Esophagus squamous epithelium (tissue), 5 donors: ENCODE measurements at regions not wholly inside any gene's neighbourhood (a gene's known extent, or its start where the extent isn't known, plus 50 kb on each side); places are given as distances from the start of the nearest gene placed in this dataset.

Source experiments
- DNase-seq: peaks from one replicate; lab custom pipeline; 2025; lab: John Stamatoyannopoulos, UW
- H3K27ac ChIP-seq, 4 donors: fragments of 200-600 bp; sonication (generic); one replicate each; pipeline ENCODE4 v1.5.1; 2016 to 2019; ENCODE audit warnings: mild to moderate bottlenecking in 1 of 4
- H3K27me3 ChIP-seq, 4 donors: fragments of 200-600 bp; sonication (generic); 1 replicate in 3 of 4; 2 replicates in 1 of 4; pipeline versions ENCODE4 v1.5.1 to v1.6.0; 2017 to 2021; ENCODE audit warnings: antibody characterized with exemption in 1 of 4
- H3K36me3 ChIP-seq, 3 donors: fragments of 200-600 bp; sonication (generic); one replicate each; pipeline ENCODE4 v1.5.1; 2016 to 2019
- H3K4me1 ChIP-seq, 3 donors: fragments of 200-600 bp; sonication (generic); one replicate each; pipeline ENCODE4 v1.5.1; 2017 to 2019
- H3K4me3 ChIP-seq, 4 donors: fragments of 200-600 bp; sonication (generic); 1 replicate in 3 of 4; 2 replicates in 1 of 4; pipeline ENCODE4 v1.5.1; 2016 to 2019; ENCODE audit warnings: mild to moderate bottlenecking in 2 of 4, moderate library complexity in 1 of 4
- H3K9me3 ChIP-seq, 3 donors: fragments of 200-600 bp; sonication (generic); one replicate each; pipeline ENCODE4 v1.5.1; 2016 to 2019
- CTCF ChIP-seq, 6 experiments: fragments of 450-650 bp in 4 of 6; fragments of 200-600 bp in 2 of 6; sonication (generic) in 2 of 6; IDR thresholded peaks; one replicate each; pipeline ENCODE4 v1.5.1; 2016 to 2019; ENCODE audit warnings: antibody characterized with exemption in 6 of 6, mild to moderate bottlenecking in 4 of 6, moderate library complexity in 4 of 6
- POLR2A ChIP-seq, 4 donors: fragments of 450-650 bp; IDR thresholded peaks; one replicate each; pipeline ENCODE4 v1.6.1; 2017; ENCODE audit warnings: antibody characterized with exemption in 4 of 4, mild to moderate bottlenecking in 4 of 4, moderate library complexity in 3 of 4
- WGBS, 2 donors: methylation state at CpG; one replicate each; pipeline ENCODE4 v1.1.5; 2018; 5-methylcytosine and 5-hydroxymethylcytosine counted together
- intact Hi-C: fragments of 100-400 bp; cut with DNase I; formaldehyde crosslinking; loops from one replicate; pipeline ENCODE4 v1.15.0; 2022
- donor health status: DM: yes; HTN: yes; CAD: no.

- intact Hi-C loops = no loop called here
- H3K4me1 ChIP-seq = no peaks in the 10 kb centered on the region
- no peak for TF ChIP-seq CTCF (IDR thresholded peaks at IDR 0.05)
- TF ChIP-seq POLR2A (IDR thresholded peaks at IDR 0.05) = no peak
- H3K4me3 ChIP-seq = no peak overlapping the region
- H3K27me3 ChIP-seq = no peaks in the 10 kb centered on the region
- H3K36me3 ChIP-seq = no peaks in the 10 kb centered on the region
- no peaks in the 10 kb centered on the region for H3K9me3 ChIP-seq
- no peak overlapping the region for H3K27ac ChIP-seq
- no peak for DNase-seq
Measured at GRCh38 chrX:42886519-42886918, 108.6 kb upstream of the PPP1R2C start.

DNA sequence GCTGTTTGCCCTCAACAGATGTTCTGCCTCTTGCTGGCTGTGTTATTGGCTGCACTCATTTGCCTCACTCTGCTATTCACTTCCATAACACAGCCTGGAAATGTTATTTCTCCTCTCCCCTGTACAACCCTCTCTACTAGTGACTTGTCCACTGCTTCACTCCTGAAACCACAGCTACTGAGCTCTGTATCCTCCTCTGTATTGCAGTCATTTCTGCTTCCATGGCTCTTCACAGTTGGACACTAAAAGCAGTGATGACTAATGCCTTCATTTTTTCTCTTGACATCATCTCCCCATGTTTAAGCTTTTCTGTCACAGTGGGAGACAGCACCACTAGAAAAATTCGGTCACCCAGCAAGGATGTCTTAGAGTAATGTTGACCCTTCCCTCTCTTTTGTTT is 123.0 kb upstream of the PPP1R2C start:
- H3K36me3 ChIP-seq = no peaks in the 10 kb centered on the region
- WGBS, 2 donors = 43 to 50% methylated on average over 1 of the region's 1 CpG
- no peak for TF ChIP-seq CTCF (IDR thresholded peaks at IDR 0.05)
- no peak for TF ChIP-seq POLR2A (IDR thresholded peaks at IDR 0.05)
- no peak for DNase-seq
- H3K9me3 ChIP-seq = no peaks in the 10 kb centered on the region
- H3K4me1 ChIP-seq = no peaks in the 10 kb centered on the region
- H3K27me3 ChIP-seq = no peaks in the 10 kb centered on the region
- intact Hi-C loops = no loop called here
- no peak overlapping the region for H3K4me3 ChIP-seq
- no peak overlapping the region for H3K27ac ChIP-seq

DNA sequence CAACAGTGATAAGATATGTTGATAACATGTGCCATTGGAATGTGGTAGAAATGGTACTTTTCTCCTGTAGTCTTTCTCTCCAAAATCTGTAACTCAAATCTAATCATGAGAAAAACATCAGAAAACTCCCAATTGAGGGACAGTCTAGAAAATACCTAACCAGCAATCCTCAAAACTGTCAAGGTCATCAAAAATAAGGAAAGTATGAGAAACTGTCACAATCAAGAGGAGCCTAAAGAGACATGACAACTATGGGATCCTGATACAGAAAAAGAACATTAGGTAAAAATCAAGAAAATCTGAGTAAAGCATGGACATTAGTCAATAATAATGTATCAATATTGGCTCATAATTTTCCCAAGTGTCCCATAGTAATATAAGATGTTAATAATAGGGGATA is 124.5 kb upstream of the PPP1R2C start:
- Histone ChIP-seq H3K4me3 (no peak overlapping the region), H3K36me3 (no peaks in the 10 kb centered on the region), H3K27me3 (no peaks in the 10 kb centered on the region), H3K4me1 (no peaks in the 10 kb centered on the region), H3K9me3 (no peaks in the 10 kb centered on the region), H3K27ac (no peak overlapping the region)
- TF ChIP-seq POLR2A (IDR thresholded peaks at IDR 0.05) (no peak), CTCF (IDR thresholded peaks at IDR 0.05) (no peak)
- no peak for DNase-seq
- intact Hi-C loops = no loop called here

GRCh38 chrX:42920752-42921151 is 142.8 kb upstream of the PPP1R2C start:
- H3K36me3 ChIP-seq = no peaks in the 10 kb centered on the region
- DNase-seq = no peak
- intact Hi-C loops = no loop called here

GRCh38 chrX:42930071-42930470 is 152.1 kb upstream of the PPP1R2C start:
- 82 to 100% methylated on average over 1 of the region's 1 CpG for WGBS, 2 donors
- no peak for DNase-seq

More at GRCh38 chrX:42920752-42921151, 142.8 kb upstream of the PPP1R2C start:
- Histone ChIP-seq H3K4me1 (no peaks in the 10 kb centered on the region), H3K9me3 (no peaks in the 10 kb centered on the region), H3K27ac (no peak overlapping the region), H3K27me3 (no peaks in the 10 kb centered on the region), H3K4me3 (no peak overlapping the region)
- TF ChIP-seq CTCF (IDR thresholded peaks at IDR 0.05) (no peak), POLR2A (IDR thresholded peaks at IDR 0.05) (no peak)
- 0% methylated on average over 1 of the region's 3 CpGs; no CpG with 5 or more reads in 1 of the 2 donors for WGBS, 2 donors

More at GRCh38 chrX:42930071-42930470, 152.1 kb upstream of the PPP1R2C start:
- no peak overlapping the region for H3K4me3 ChIP-seq
- H3K4me1 ChIP-seq = no peaks in the 10 kb centered on the region
- H3K9me3 ChIP-seq = no peaks in the 10 kb centered on the region
- no peak for TF ChIP-seq CTCF (IDR thresholded peaks at IDR 0.05)
- TF ChIP-seq POLR2A (IDR thresholded peaks at IDR 0.05) = no peak
- intact Hi-C loops = no loop called here
- H3K36me3 ChIP-seq = no peaks in the 10 kb centered on the region
- H3K27ac ChIP-seq = no peak overlapping the region
- H3K27me3 ChIP-seq = no peaks in the 10 kb centered on the region
